Uterus (tissue), 2 donors: ENCODE measurements at regions not wholly inside any gene's neighbourhood (a gene's known extent, or its start where the extent isn't known, plus 50 kb on each side); places are given as distances from the start of the nearest gene placed in this dataset.

Source experiments
- POLR2A ChIP-seq, 2 donors: fragments of 450-650 bp; IDR thresholded peaks; one replicate each; pipeline ENCODE4 v1.6.1; 2016; ENCODE audit warnings: antibody characterized with exemption in 2 of 2, mild to moderate bottlenecking in 1 of 2, moderate library complexity in 1 of 2
- TF ChIP-seq, protein P1 (sequence below), 4 experiments: fragments of 200-600 bp in 2 of 4; fragments of 450-650 bp in 2 of 4; sonication (generic) in 2 of 4; IDR thresholded peaks; one replicate each; pipeline ENCODE4 v1.5.1; 2016 to 2019; ENCODE audit warnings: antibody characterized with exemption in 4 of 4, mild to moderate bottlenecking in 2 of 4, moderate library complexity in 1 of 4

DNA sequence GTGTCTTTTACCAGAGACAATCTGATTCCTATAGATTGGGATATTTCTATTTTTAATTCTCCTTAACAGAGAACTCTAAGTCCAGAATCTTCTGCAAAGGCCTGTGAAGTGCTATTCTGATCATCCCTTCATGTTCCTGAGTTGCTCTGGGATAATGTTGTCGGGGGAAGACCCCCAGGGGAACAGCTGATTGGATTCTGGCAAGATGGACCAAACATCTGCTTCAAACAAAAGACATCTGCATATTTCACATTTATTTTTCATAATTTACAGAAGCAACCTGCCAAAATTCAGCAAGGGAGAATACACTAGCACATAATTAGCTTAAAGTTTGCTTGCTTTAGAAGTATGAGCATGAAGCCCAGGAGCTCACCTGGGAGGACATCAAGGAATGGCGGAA, 116.0 kb upstream of the ETAA1 start:
- TF ChIP-seq, protein P1, sequence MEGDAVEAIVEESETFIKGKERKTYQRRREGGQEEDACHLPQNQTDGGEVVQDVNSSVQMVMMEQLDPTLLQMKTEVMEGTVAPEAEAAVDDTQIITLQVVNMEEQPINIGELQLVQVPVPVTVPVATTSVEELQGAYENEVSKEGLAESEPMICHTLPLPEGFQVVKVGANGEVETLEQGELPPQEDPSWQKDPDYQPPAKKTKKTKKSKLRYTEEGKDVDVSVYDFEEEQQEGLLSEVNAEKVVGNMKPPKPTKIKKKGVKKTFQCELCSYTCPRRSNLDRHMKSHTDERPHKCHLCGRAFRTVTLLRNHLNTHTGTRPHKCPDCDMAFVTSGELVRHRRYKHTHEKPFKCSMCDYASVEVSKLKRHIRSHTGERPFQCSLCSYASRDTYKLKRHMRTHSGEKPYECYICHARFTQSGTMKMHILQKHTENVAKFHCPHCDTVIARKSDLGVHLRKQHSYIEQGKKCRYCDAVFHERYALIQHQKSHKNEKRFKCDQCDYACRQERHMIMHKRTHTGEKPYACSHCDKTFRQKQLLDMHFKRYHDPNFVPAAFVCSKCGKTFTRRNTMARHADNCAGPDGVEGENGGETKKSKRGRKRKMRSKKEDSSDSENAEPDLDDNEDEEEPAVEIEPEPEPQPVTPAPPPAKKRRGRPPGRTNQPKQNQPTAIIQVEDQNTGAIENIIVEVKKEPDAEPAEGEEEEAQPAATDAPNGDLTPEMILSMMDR (IDR thresholded peaks at IDR 0.05), result no peak
- no peak for TF ChIP-seq POLR2A (IDR thresholded peaks at IDR 0.05)
